A549 (cell line): ENCODE measurements at regions not wholly inside any gene's neighbourhood (a gene's known extent, or its start where the extent isn't known, plus 50 kb on each side); places are given as distances from the start of the nearest gene placed in this dataset.

Experiments
- ATAC-seq, 2 experiments: fragments of 200-7000 bp in 1 of 2; fragments of >200 bp in 1 of 2; cut with Nextera tagmentation in 1 of 2; cut with Tn5 transposase in 1 of 2; 3 replicates each; pipeline versions ENCODE4 v1.8.0 to v1.9.1; 2018 to 2020; ENCODE audit warnings: mild to moderate bottlenecking in 1 of 2, moderate library complexity in 1 of 2
- CTCF ChIA-PET: fragments of 300-600 bp; sonication (Branson Sonifier 250); formaldehyde crosslinking; extraction: SDS; loops from one replicate; lab custom pipeline; 2021; ENCODE audit warnings: antibody characterized with exemption, inconsistent platforms; lab: Yijun Ruan, JAX
- POLR2A ChIA-PET: fragments of 350-600 bp; formaldehyde crosslinking; extraction: SDS; loops from one replicate; lab custom pipeline; 2021; ENCODE audit warnings: antibody characterized with exemption, inconsistent platforms; lab: Yijun Ruan, JAX
- DNase-seq, 2 experiments: peaks; one replicate each; pipeline versions ENCODE4 v3.0.0 to v3.0.0-alpha.2; 2011 to 2016; ENCODE audit warnings: low read depth in 1 of 2, low spot score in 1 of 2
- FAIRE-seq: peaks from 2 replicates; lab custom pipeline; 2011; peaks lifted over from hg19 to GRCh38; lab: Jason Lieb, UNC
- H3K27ac ChIP-seq, 2 experiments: fragments of >200 bp; sonication (Bioruptor Twin); formaldehyde crosslinking; 3 replicates each; pipeline ENCODE4 v1.5.1; 2016 to 2017
- H3K4me1 ChIP-seq: fragments of >200 bp; sonication (Bioruptor Twin); formaldehyde crosslinking; 3 replicates; pipeline ENCODE4 v1.6.1; 2016
- H3K4me2 ChIP-seq: fragments of >200 bp; sonication (Bioruptor Twin); formaldehyde crosslinking; 3 replicates; pipeline ENCODE4 v1.6.1; 2016
- H3K4me3 ChIP-seq: fragments of >200 bp; sonication (Bioruptor Twin); formaldehyde crosslinking; 3 replicates; pipeline ENCODE4 v1.5.1; 2016
- H3K9me3 ChIP-seq: fragments of >200 bp; sonication (Bioruptor Twin); formaldehyde crosslinking; 3 replicates; pipeline ENCODE4 v1.6.1; 2016
- CEBPB ChIP-seq, 2 experiments: fragments of >200 bp in 1 of 2; sonication (Bioruptor Twin) in 1 of 2; formaldehyde crosslinking in 1 of 2; IDR thresholded peaks; 2 replicates each; pipeline ENCODE4 v1.6.1; 2012 to 2016
- CHD4 ChIP-seq: fragments of 200-600 bp; sonication (generic); IDR thresholded peaks from 2 replicates; pipeline ENCODE4 v1.6.1; 2016; ENCODE audit warnings: antibody characterized with exemption, mild to moderate bottlenecking, borderline replicate concordance
- E2F6 ChIP-seq: IDR thresholded peaks from 2 replicates; pipeline ENCODE4 v1.6.1; 2012; ENCODE audit warnings: low read depth, borderline replicate concordance
- EHF ChIP-seq: fragments of 250-450 bp; sonication (Bioruptor Pico); IDR thresholded peaks from 2 replicates; pipeline ENCODE4 v1.5.0; 2020; ENCODE audit warnings: mild to moderate bottlenecking
- EP300 ChIP-seq, 2 experiments: fragments of >200 bp; sonication (Bioruptor Twin); formaldehyde crosslinking; IDR thresholded peaks; 2 replicates in 1 of 2; 3 replicates in 1 of 2; pipeline ENCODE4 v1.6.1; 2016 to 2017
- ESRRA ChIP-seq: fragments of 150-350 bp; IDR thresholded peaks from 2 replicates; pipeline ENCODE4 v1.6.1; 2014; ENCODE audit warnings: mild to moderate bottlenecking, low read length, borderline replicate concordance
- GATA3 ChIP-seq: IDR thresholded peaks from 2 replicates; pipeline ENCODE4 v1.6.1; 2012; ENCODE audit warnings: borderline replicate concordance
- HEYL ChIP-seq: fragments of 250-450 bp; sonication (Bioruptor Pico); IDR thresholded peaks from 2 replicates; pipeline ENCODE4 v1.8.0; 2021; ENCODE audit warnings: mild to moderate bottlenecking, moderate library complexity
- HMGXB4 ChIP-seq: fragments of 250-450 bp; sonication (Bioruptor Pico); IDR thresholded peaks from 2 replicates; pipeline ENCODE4 v1.5.0; 2021; ENCODE audit warnings: mild to moderate bottlenecking, moderate library complexity, borderline replicate concordance
- HOXB5 ChIP-seq: fragments of 250-450 bp; sonication (Bioruptor Pico); IDR thresholded peaks from 2 replicates; pipeline ENCODE4 v1.5.0; 2020; ENCODE audit warnings: mild to moderate bottlenecking, moderate library complexity
- JUNB ChIP-seq: fragments of >200 bp; sonication (Bioruptor Twin); formaldehyde crosslinking; IDR thresholded peaks from 2 replicates; pipeline ENCODE4 v1.6.1; 2016
- MAX ChIP-seq: IDR thresholded peaks from 2 replicates; pipeline ENCODE4 v1.6.1; 2012
- MYC ChIP-seq: IDR thresholded peaks from 2 replicates; pipeline ENCODE4 v1.6.1; 2012; ENCODE audit warnings: mild to moderate bottlenecking, inconsistent platforms, low read length, improper control_type of control experiment, borderline replicate concordance
- RAD21 ChIP-seq, 2 experiments: fragments of >200 bp in 1 of 2; sonication (Bioruptor Twin) in 1 of 2; formaldehyde crosslinking in 1 of 2; IDR thresholded peaks in 1 of 2; conservative IDR thresholded peaks in 1 of 2; 2 replicates in 1 of 2; 3 replicates in 1 of 2; pipeline ENCODE4 v1.6.1; 2012 to 2018; ENCODE audit warnings: inconsistent platforms in 1 of 2
- RCOR1 ChIP-seq: fragments of 150-350 bp; IDR thresholded peaks from 2 replicates; pipeline ENCODE4 v1.6.1; 2014; ENCODE audit warnings: antibody characterized with exemption, low read length, low read depth
- SREBF2 ChIP-seq: fragments of 450-650 bp; IDR thresholded peaks from 2 replicates; pipeline ENCODE4 v1.6.1; 2014; ENCODE audit warnings: mild to moderate bottlenecking, moderate library complexity
- TP53 ChIP-seq: fragments of 250-450 bp; sonication (Bioruptor Pico); IDR thresholded peaks from 2 replicates; pipeline ENCODE4 v1.5.0; 2021; ENCODE audit warnings: mild to moderate bottlenecking, moderate library complexity
- ZC3H11A ChIP-seq: fragments of 450-650 bp; IDR thresholded peaks from 2 replicates; pipeline ENCODE4 v1.6.1; 2014; ENCODE audit warnings: antibody characterized with exemption, mild to moderate bottlenecking
- ZFP36 ChIP-seq: fragments of 450-650 bp; IDR thresholded peaks from 2 replicates; pipeline ENCODE4 v1.6.1; 2014; ENCODE audit warnings: borderline replicate concordance; ENCODE audit not compliant: partially characterized antibody
- WGBS: methylation state at CpG from one replicate; pipeline ENCODE4 v1.1.6; 2017; ENCODE audit errors: missing lambda C conversion rate; 5-methylcytosine and 5-hydroxymethylcytosine counted together
- TF ChIP-seq, protein P1 (sequence below): fragments of >200 bp; sonication (Bioruptor Twin); formaldehyde crosslinking; IDR thresholded peaks from 2 replicates; pipeline ENCODE4 v1.6.1; 2016
- TF ChIP-seq, protein P2 (sequence below): fragments of 450-650 bp; IDR thresholded peaks from 2 replicates; pipeline ENCODE4 v1.6.1; 2014; ENCODE audit warnings: antibody characterized with exemption
- TF ChIP-seq, protein P3 (sequence below): fragments of 150-350 bp; IDR thresholded peaks from 2 replicates; pipeline ENCODE4 v1.6.1; 2014; ENCODE audit warnings: low read depth, mild to moderate bottlenecking, low read length

DNA sequence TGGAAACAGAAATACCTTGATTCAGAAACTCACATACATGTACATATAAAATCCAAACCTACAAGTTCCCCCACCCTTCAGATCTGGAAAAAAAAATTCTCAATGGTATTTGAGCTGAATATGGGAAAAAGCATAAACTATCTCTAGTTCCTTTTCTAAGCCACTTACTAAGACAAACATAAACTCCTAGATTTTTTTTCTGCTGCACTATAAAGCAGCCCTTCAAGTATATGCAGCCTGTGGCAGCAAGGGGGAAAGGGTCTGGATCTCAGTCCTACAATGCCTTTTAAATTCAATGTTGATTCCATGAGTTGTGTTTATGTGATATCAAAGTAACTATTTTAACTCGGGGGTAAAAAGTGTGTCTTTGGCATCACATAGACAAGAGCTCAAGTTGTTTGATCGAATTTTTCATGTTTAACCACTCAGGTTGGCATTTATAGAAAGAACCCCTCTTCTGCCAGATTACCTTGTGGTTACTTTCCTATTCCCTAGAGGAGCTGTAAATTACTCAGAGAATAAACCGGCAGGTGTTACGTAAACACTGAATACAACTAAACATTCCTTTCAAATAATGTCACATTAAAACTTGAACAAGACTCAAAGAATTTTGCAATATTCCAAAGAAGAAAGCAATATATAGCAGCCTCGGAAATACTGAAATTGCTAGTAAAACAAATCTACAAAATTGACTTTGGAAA is 91.8 kb upstream of the FER start:
- H3K4me3 ChIP-seq: no peak overlapping the region
- FAIRE-seq: no peak
- peak in 1 of 2 experiments; percentile 32; a peak in 1 of 6 replicates for ATAC-seq
- WGBS: 6% methylated on average over 5 of the region's 5 CpGs
- DNase-seq: peak in 1 of 2 experiments; percentile 4
- TF ChIP-seq, protein P1, sequence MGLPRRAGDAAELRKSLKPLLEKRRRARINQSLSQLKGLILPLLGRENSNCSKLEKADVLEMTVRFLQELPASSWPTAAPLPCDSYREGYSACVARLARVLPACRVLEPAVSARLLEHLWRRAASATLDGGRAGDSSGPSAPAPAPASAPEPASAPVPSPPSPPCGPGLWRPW: 0 out of 2 replicates have a peak, but pooled peaks have one; percentile 8
- no peak for TF ChIP-seq MYC
- peak; percentile 19 to 72; a peak in 1 of 4 replicates for TF ChIP-seq CEBPB (IDR thresholded peaks at IDR 0.05)
- no peak for TF ChIP-seq HMGXB4 (CRISPR knock-in tag)
- peak; percentile 35; the same call in 1 of the 2 replicates for TF ChIP-seq JUNB
- H3K9me3 ChIP-seq: no peaks in the 10 kb centered on the region
- POLR2A ChIA-PET: no interaction called here
- H3K4me2 ChIP-seq: peak overlapping the region; percentile 3; the same call in 1 of the 3 replicates
- CTCF ChIA-PET: interaction anchor here (1.3 to 2.2 kb wide), 2 partner anchors 13 to 17 kb away, joined by 3 to 6 read pairs; no protein-coding TSS in a partner anchor
- H3K27ac ChIP-seq: no peak overlapping the region
- H3K4me1 ChIP-seq: peaks cover 8% of the 10 kb centered on the region; the same call in 1 of the 3 replicates

DNA sequence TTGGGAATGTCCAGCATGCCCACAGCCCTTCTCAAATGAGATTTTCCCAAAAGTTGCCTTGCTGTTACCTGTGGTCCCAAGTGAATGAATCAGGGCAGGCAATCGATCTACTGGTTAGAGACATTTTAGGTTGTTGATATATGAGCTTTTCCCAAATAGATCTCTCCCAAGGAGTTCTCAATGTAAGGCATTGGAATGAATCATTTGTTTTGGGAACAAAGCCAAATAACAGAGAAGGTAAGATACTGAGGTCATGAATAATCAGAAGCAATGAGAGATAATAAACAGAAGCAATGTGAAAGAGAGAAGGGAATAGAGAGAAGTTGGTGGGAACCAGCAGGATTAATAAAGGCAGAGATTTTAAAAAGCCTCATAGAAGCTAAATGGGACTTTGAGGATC is 93.6 kb upstream of the FER start:
- Histone ChIP-seq H3K27ac (no peak overlapping the region), H3K4me1 (peaks cover 8% of the 10 kb centered on the region; the same call in 1 of the 3 replicates), H3K9me3 (no peaks in the 10 kb centered on the region), H3K4me2 (no peak overlapping the region)
- POLR2A ChIA-PET: no interaction called here
- CTCF ChIA-PET: interaction anchor here (2.5 kb wide), 1 partner anchor 11 kb away, joined by 14 read pairs; no protein-coding TSS in a partner anchor
- ATAC-seq: no peak
- no peak for TF ChIP-seq EP300 (IDR thresholded peaks at IDR 0.05)
- TF ChIP-seq ZC3H11A: no peak
- no peak for TF ChIP-seq SREBF2
- no peak for TF ChIP-seq GATA3
- TF ChIP-seq E2F6: no peak
- no peak for TF ChIP-seq HEYL (CRISPR knock-in tag)
- TF ChIP-seq, all 56 proteins: peak for 0
- FAIRE-seq (no peak), DNase-seq (no peak)
- 8% methylated on average over 1 of the region's 1 CpG for WGBS
- H3K4me3 ChIP-seq: no peak overlapping the region

- H3K9me3 ChIP-seq: no peaks in the 10 kb centered on the region
- TF ChIP-seq CHD4 (no peak), TP53 (CRISPR knock-in tag) (no peak), GATA3 (no peak), RAD21 (conservative IDR thresholded peaks at IDR 0.05 in 1 of 2, IDR thresholded peaks at IDR 0.05 in 1 of 2) (no peak), E2F6 (no peak), ESRRA (no peak), RCOR1 (no peak), MAX (no peak), HOXB5 (CRISPR knock-in tag) (no peak), ZFP36 (no peak), EHF (CRISPR knock-in tag) (no peak)
- TF ChIP-seq, protein P2, sequence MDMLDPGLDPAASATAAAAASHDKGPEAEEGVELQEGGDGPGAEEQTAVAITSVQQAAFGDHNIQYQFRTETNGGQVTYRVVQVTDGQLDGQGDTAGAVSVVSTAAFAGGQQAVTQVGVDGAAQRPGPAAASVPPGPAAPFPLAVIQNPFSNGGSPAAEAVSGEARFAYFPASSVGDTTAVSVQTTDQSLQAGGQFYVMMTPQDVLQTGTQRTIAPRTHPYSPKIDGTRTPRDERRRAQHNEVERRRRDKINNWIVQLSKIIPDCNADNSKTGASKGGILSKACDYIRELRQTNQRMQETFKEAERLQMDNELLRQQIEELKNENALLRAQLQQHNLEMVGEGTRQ: no peak
- TF ChIP-seq, protein P1: no peak
- TF ChIP-seq, protein P3, sequence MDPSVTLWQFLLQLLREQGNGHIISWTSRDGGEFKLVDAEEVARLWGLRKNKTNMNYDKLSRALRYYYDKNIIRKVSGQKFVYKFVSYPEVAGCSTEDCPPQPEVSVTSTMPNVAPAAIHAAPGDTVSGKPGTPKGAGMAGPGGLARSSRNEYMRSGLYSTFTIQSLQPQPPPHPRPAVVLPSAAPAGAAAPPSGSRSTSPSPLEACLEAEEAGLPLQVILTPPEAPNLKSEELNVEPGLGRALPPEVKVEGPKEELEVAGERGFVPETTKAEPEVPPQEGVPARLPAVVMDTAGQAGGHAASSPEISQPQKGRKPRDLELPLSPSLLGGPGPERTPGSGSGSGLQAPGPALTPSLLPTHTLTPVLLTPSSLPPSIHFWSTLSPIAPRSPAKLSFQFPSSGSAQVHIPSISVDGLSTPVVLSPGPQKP: no peak
- FAIRE-seq (no peak), ATAC-seq (no peak), DNase-seq (no peak)
- H3K4me1 ChIP-seq: peaks cover 8% of the 10 kb centered on the region; the same call in 1 of the 3 replicates
- no peak overlapping the region for H3K4me2 ChIP-seq
- no peak overlapping the region for H3K27ac ChIP-seq
- ChIA-PET POLR2A (no interaction called here), CTCF (interaction anchor here (2.5 kb wide), 1 partner anchor 11 kb away, joined by 14 read pairs; no protein-coding TSS in a partner anchor)
- no peak overlapping the region for H3K4me3 ChIP-seq
- WGBS: 91% methylated on average over 1 of the region's 1 CpG
These were observed 94.5 kb upstream of the FER start for GRCh38 chr5:108653201-108653600.
